GM23338 (cell line): ENCODE measurements at regions not wholly inside any gene's neighbourhood (a gene's known extent, or its start where the extent isn't known, plus 50 kb on each side); places are given as distances from the start of the nearest gene placed in this dataset.

Experiments used
- ATAC-seq: fragments of 200-7000 bp; cut with Tn5 transposase; 3 replicates; pipeline ENCODE4 v1.9.1; 2020
- DNase-seq: peaks from one replicate; pipeline ENCODE4 v3.0.0-alpha.2; 2015; ENCODE audit warnings: low spot score
- H2AFZ ChIP-seq: fragments of 200-600 bp; sonication (generic); 2 replicates; pipeline ENCODE4 v1.8.0; 2016; ENCODE audit warnings: antibody characterized with exemption, mild to moderate bottlenecking, moderate library complexity
- H3F3A ChIP-seq: fragments of 200-600 bp; sonication (generic); replicated peaks from 2 replicates; pipeline ENCODE4 v1.8.0; 2017; ENCODE audit warnings: antibody characterized with exemption, mixed run types, low read depth
- H3K27ac ChIP-seq: fragments of 200-600 bp; sonication (generic); 2 replicates; pipeline ENCODE4 v1.6.1; 2016; ENCODE audit warnings: low read depth
- H3K27me3 ChIP-seq: fragments of 200-600 bp; sonication (generic); 2 replicates; pipeline ENCODE4 v1.8.0; 2016; ENCODE audit warnings: mild to moderate bottlenecking, mixed run types, moderate library complexity; ENCODE audit not compliant: insufficient read depth
- H3K36me3 ChIP-seq: fragments of 200-600 bp; sonication (generic); 2 replicates; pipeline ENCODE4 v1.8.0; 2016; ENCODE audit warnings: mild to moderate bottlenecking; ENCODE audit not compliant: insufficient read depth
- H3K4me1 ChIP-seq: fragments of 200-600 bp; sonication (generic); 2 replicates; pipeline ENCODE4 v1.8.0; 2016; ENCODE audit warnings: mild to moderate bottlenecking, moderate library complexity; ENCODE audit not compliant: insufficient read depth
- H3K4me2 ChIP-seq: fragments of 200-600 bp; sonication (generic); 2 replicates; pipeline ENCODE4 v1.7.1; 2017; ENCODE audit warnings: mixed run types
- H3K4me3 ChIP-seq: fragments of 200-600 bp; sonication (generic); 2 replicates; pipeline ENCODE4 v1.6.1; 2016; ENCODE audit warnings: mixed run types
- H3K79me2 ChIP-seq: fragments of 200-600 bp; sonication (generic); replicated peaks from 2 replicates; pipeline ENCODE4 v1.8.0; 2017; ENCODE audit warnings: mild to moderate bottlenecking; ENCODE audit not compliant: insufficient read depth
- H3K9me2 ChIP-seq: fragments of 200-600 bp; sonication (generic); 2 replicates; pipeline ENCODE4 v1.8.0; 2017; ENCODE audit not compliant: insufficient read depth
- H4K20me1 ChIP-seq: fragments of 200-600 bp; sonication (generic); replicated peaks from 2 replicates; pipeline ENCODE4 v1.8.0; 2017; ENCODE audit warnings: mild to moderate bottlenecking; ENCODE audit not compliant: insufficient read depth
- H3K27ac Mint-ChIP-seq: 2 replicates; pipeline ENCODE4 v1.8.0; 2020; ENCODE audit warnings: inconsistent platforms, mild to moderate bottlenecking, moderate library complexity, mixed read lengths
- H3K27me3 Mint-ChIP-seq: 3 replicates; pipeline ENCODE4 v1.8.0; 2022; ENCODE audit warnings: low read depth, mild to moderate bottlenecking, moderate library complexity, mixed read lengths, inconsistent platforms; ENCODE audit not compliant: insufficient read depth, poor library complexity
- H3K36me3 Mint-ChIP-seq: 3 replicates; pipeline ENCODE4 v1.8.0; 2021; ENCODE audit warnings: low read depth, mild to moderate bottlenecking, inconsistent platforms, moderate library complexity, mixed read lengths
- H3K4me1 Mint-ChIP-seq: 3 replicates; pipeline ENCODE4 v1.8.0; 2020; ENCODE audit warnings: mild to moderate bottlenecking, inconsistent platforms, mixed read lengths
- H3K4me3 Mint-ChIP-seq: 3 replicates; pipeline ENCODE4 v1.8.0; 2021; ENCODE audit warnings: moderate library complexity, mild to moderate bottlenecking, inconsistent platforms, mixed read lengths
- H3K9me3 Mint-ChIP-seq: 3 replicates; pipeline ENCODE4 v1.8.0; 2020; ENCODE audit warnings: moderate library complexity, mild to moderate bottlenecking, inconsistent platforms, mixed read lengths
- CREB1 ChIP-seq: fragments of 250-450 bp; sonication (Bioruptor Pico); IDR thresholded peaks from 2 replicates; pipeline ENCODE4 v1.5.0; 2020; ENCODE audit warnings: low read depth, mild to moderate bottlenecking, moderate library complexity
- CTCF ChIP-seq, 2 experiments: fragments of 200-600 bp in 1 of 2; sonication (generic) in 1 of 2; conservative IDR thresholded peaks; 2 replicates each; pipeline versions ENCODE4 v1.5.1 to v1.6.1; 2016 to 2017; ENCODE audit warnings: antibody characterized with exemption in 2 of 2, low read depth in 2 of 2, mild to moderate bottlenecking in 2 of 2, moderate library complexity in 1 of 2
- EZH2 ChIP-seq: fragments of 200-600 bp; sonication (generic); IDR thresholded peaks from one replicate; pipeline ENCODE4 v1.8.0; 2017; ENCODE audit warnings: antibody characterized with exemption, mild to moderate bottlenecking, low read depth; ENCODE audit not compliant: unreplicated experiment
- EZH2phosphoT487 ChIP-seq: fragments of 200-600 bp; sonication (generic); IDR thresholded peaks from one replicate; pipeline ENCODE4 v1.8.1; 2018; ENCODE audit warnings: antibody characterized with exemption; ENCODE audit not compliant: unreplicated experiment
- JUNB ChIP-seq: IDR thresholded peaks from one replicate; pipeline ENCODE4 v1.6.1; 2016; ENCODE audit warnings: antibody characterized with exemption; ENCODE audit not compliant: unreplicated experiment
- NANOG ChIP-seq: IDR thresholded peaks from 2 replicates; pipeline ENCODE4 v1.6.1; 2016; ENCODE audit warnings: antibody characterized with exemption, borderline replicate concordance
- REST ChIP-seq: IDR thresholded peaks from one replicate; pipeline ENCODE4 v1.6.1; 2018; ENCODE audit warnings: antibody characterized with exemption; ENCODE audit not compliant: unreplicated experiment
- STAT1 ChIP-seq: IDR thresholded peaks from one replicate; pipeline ENCODE4 v1.6.1; 2016; ENCODE audit warnings: antibody characterized with exemption; ENCODE audit not compliant: unreplicated experiment
- ZNF114 ChIP-seq: fragments of 250-450 bp; sonication (Bioruptor Pico); IDR thresholded peaks from 2 replicates; pipeline ENCODE4 v1.5.0; 2020; ENCODE audit warnings: mild to moderate bottlenecking, moderate library complexity
- ZNF331 ChIP-seq: fragments of 250-450 bp; sonication (Bioruptor Pico); IDR thresholded peaks from 2 replicates; pipeline ENCODE4 v1.5.0; 2020; ENCODE audit warnings: low read depth, mild to moderate bottlenecking, moderate library complexity
- ZNF462 ChIP-seq: fragments of 250-450 bp; sonication (Bioruptor Pico); IDR thresholded peaks from 2 replicates; pipeline ENCODE4 v1.5.0; 2020; ENCODE audit warnings: mild to moderate bottlenecking, moderate library complexity

- Histone ChIP-seq H3K4me1 (0 out of 2 replicates have a peak, but pooled peaks cover 6% of the 10 kb centered on the region), H3K9me2 (no peaks in the 10 kb centered on the region), H2AFZ (no peak overlapping the region), H3K36me3 (no peaks in the 10 kb centered on the region), H3K4me2 (no peak overlapping the region), H3K4me3 (no peak overlapping the region), H3K27me3 (no peaks in the 10 kb centered on the region), H3F3A (no peaks in the 10 kb centered on the region), H4K20me1 (no peaks in the 10 kb centered on the region), H3K79me2 (no peaks in the 10 kb centered on the region), H3K27ac (no peak overlapping the region)
- no peaks in the 10 kb centered on the region for H3K36me3 Mint-ChIP-seq
- no peaks in the 10 kb centered on the region for H3K9me3 Mint-ChIP-seq
- TF ChIP-seq ZNF462 (CRISPR knock-in tag) (no peak), EZH2phosphoT487 (no peak), NANOG (no peak), STAT1 (no peak), EZH2 (no peak)
- no peak for ATAC-seq
- DNase-seq: no peak
- no peak overlapping the region for H3K27ac Mint-ChIP-seq
- H3K4me1 Mint-ChIP-seq: peaks cover 10% of the 10 kb centered on the region; the same call in 2 of the 3 replicates
- H3K27me3 Mint-ChIP-seq: peaks cover under 1% of the 10 kb centered on the region
- H3K4me3 Mint-ChIP-seq: no peak overlapping the region
These were observed 84.9 kb downstream of the TRIM42 start for GRCh38 chr3:140762746-140763145.

- Histone ChIP-seq H2AFZ (peak overlapping the region; percentile 20; the same call in 1 of the 2 replicates), H3K27me3 (no peaks in the 10 kb centered on the region), H3K4me3 (no peak overlapping the region), H3K36me3 (no peaks in the 10 kb centered on the region), H3K4me1 (0 out of 2 replicates have a peak, but pooled peaks cover 6% of the 10 kb centered on the region), H4K20me1 (no peaks in the 10 kb centered on the region), H3F3A (no peaks in the 10 kb centered on the region), H3K27ac (no peak overlapping the region), H3K9me2 (no peaks in the 10 kb centered on the region), H3K4me2 (no peak overlapping the region), H3K79me2 (no peaks in the 10 kb centered on the region)
- no peak overlapping the region for H3K27ac Mint-ChIP-seq
- H3K27me3 Mint-ChIP-seq: peaks cover 2% of the 10 kb centered on the region
- H3K9me3 Mint-ChIP-seq: no peaks in the 10 kb centered on the region
- no peak overlapping the region for H3K4me3 Mint-ChIP-seq
- no peaks in the 10 kb centered on the region for H3K36me3 Mint-ChIP-seq
- peaks cover 10% of the 10 kb centered on the region; the same call in 2 of the 3 replicates for H3K4me1 Mint-ChIP-seq
- DNase-seq (no peak), ATAC-seq (no peak)
- TF ChIP-seq NANOG (no peak), STAT1 (no peak), EZH2 (no peak), ZNF331 (CRISPR knock-in tag) (no peak), REST (no peak), CTCF (conservative IDR thresholded peaks at IDR 0.05; ENCODE audit: low read depth in 2 of 2) (no peak), CREB1 (CRISPR knock-in tag) (no peak), JUNB (no peak), ZNF114 (CRISPR knock-in tag) (no peak)
These were observed 85.7 kb downstream of the TRIM42 start for GRCh38 chr3:140763532-140763931.
